ENCODE measurements at regions not wholly inside any gene's neighbourhood (a gene's known extent, or its start where the extent isn't known, plus 50 kb on each side); places are given as distances from the start of the nearest gene placed in this dataset.
"Not testable (repeated sequence)": the region's sequence is repeated elsewhere in the genome, so short reads cannot be mapped to it uniquely, and the experiment has no call there.

DNA sequence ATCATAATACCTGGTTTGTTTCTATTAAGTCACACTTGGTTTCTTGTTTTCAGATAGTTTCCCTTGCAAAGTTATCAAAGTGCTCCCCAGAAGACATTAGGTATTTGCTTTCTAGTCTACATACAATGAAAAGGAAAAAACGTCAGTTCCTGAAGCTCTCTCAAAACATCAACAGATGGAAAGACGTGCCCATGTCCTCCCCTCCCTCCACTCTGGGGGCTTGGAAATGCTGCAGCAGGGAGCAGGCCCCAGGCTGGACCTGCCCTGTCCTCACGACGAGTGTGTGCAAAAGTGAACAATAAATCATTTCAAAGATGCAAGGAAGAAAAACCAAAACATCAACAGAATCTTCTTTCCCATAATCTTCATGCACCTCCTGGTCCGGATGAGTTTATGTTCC lies 118.5 kb downstream of the USP22 start:
- no peaks in the 10 kb centered on the region for H3K4me1 Mint-ChIP-seq
- DNase-seq (no peak), ATAC-seq (no peak)
- peaks cover 2% of the 10 kb centered on the region for H3K36me3 Mint-ChIP-seq (ENCODE audit: low read depth)
- no peaks in the 10 kb centered on the region for H3K9me3 ChIP-seq (ENCODE audit: control insufficient read depth, low read length, poor library complexity, severe bottlenecking)
- no peak overlapping the region for H3K4me3 Mint-ChIP-seq
- peaks cover 45% of the 10 kb centered on the region for H3K27me3 Mint-ChIP-seq
- no peak overlapping the region for H3K27ac Mint-ChIP-seq

DNA sequence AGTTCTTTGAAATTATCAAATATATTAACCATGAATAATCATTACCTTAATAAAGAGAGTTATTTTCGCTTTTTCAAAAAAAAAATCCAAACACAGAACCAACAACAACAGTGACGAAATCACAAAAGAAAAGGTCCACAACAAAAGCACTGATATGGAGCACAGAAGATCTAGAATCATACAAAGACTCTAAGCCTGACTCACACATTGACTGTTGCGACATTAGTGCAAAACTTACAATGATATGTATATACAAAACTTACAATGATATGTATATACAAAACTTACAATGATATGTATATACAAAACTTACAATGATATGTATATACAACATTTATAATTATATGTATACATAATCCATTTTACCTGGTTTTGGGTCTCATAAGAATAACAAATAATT lies 117.7 kb downstream of the USP22 start:
- H3K9me3 ChIP-seq (ENCODE audit: control insufficient read depth, low read length, poor library complexity, severe bottlenecking): no peaks in the 10 kb centered on the region
- no peak overlapping the region for H3K27ac Mint-ChIP-seq
- no peak overlapping the region for H3K4me3 Mint-ChIP-seq
- H3K4me1 Mint-ChIP-seq: no peaks in the 10 kb centered on the region
- peaks cover 43% of the 10 kb centered on the region for H3K27me3 Mint-ChIP-seq
- no peak for DNase-seq
- H3K36me3 Mint-ChIP-seq (ENCODE audit: low read depth): peaks cover 4% of the 10 kb centered on the region
- no peak for ATAC-seq

DNA sequence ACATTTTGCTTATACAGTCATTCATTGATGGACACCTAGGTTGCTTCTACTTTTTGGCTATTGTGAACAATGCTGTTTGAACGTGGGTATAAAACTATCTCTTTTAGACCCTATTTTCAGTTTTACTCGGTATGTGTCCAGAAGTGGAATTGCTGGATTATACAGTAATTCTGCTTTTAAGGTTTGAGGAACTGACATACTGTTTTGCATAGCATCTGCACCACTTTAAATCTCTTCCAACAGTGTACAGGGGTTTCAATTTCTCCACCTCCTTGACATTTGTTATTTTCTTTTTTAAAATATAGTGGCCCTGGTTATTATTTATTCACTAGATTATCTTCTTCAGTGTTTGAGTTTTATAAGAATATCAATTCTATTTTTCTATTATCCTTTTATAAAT lies 116.9 kb downstream of the USP22 start:
- Mint-ChIP-seq H3K4me3 (no peak overlapping the region), H3K27me3 (peaks cover 37% of the 10 kb centered on the region), H3K27ac (no peak overlapping the region), H3K36me3 (ENCODE audit: low read depth) (peaks cover 4% of the 10 kb centered on the region), H3K4me1 (no peaks in the 10 kb centered on the region)
- no peak for ATAC-seq
- DNase-seq: no peak
- H3K9me3 ChIP-seq (ENCODE audit: control insufficient read depth, low read length, poor library complexity, severe bottlenecking): no peaks in the 10 kb centered on the region

DNA sequence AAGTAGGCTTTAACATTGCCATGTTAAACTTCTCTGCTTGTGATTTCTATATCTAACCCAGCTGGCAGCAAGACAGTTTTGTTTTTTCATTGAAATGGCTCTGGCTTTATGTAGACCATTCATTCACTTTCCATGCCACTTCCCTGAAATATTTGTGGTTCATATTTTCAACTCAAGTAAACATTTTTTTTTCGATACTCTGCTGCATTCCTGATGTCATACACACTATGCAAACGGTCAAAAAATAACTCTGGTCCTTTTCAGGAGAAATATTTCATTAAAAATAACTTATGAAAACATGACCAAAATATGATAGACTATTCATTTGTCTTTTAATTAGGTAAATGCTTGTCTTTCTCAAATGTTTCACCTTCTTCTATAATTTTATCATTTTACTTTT lies 116.3 kb downstream of the USP22 start:
- Mint-ChIP-seq H3K27me3 (peaks cover 37% of the 10 kb centered on the region), H3K4me3 (no peak overlapping the region), H3K27ac (no peak overlapping the region), H3K36me3 (ENCODE audit: low read depth) (peaks cover 4% of the 10 kb centered on the region), H3K4me1 (no peaks in the 10 kb centered on the region)
- H3K9me3 ChIP-seq (ENCODE audit: control insufficient read depth, low read length, poor library complexity, severe bottlenecking): no peaks in the 10 kb centered on the region
- DNase-seq (no peak), ATAC-seq (no peak)

DNA sequence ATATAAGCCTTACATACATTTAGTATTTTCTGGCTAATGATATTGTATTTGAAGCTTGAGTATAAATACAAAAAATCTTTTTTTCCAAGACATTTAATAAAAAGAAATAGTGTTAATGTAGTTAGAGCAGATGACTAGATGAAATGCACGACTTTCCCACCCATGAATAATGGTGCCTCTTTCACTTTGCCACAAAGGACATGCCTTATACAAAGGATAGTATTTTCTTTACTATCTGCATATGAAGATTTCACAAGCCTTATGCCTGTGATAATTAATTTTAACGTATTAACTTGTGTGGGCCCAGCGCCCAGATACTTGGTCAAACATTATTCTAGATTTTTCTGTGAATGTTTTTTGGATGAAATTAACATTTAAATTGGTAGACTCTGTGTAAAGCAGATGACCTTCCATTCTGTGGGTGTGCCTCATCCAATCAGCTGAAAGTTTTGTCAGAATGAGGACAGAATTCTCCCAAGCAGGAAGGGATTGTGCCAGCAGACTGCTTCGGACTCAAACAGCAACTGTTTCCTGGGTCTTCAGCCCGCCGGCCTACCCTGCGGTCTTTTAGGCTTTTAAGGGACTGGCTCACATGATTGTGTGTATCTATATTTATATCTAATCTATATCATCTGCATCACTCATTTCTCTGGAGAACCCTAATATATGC lies 115.4 kb downstream of the USP22 start:
- H3K4me1 Mint-ChIP-seq: no peaks in the 10 kb centered on the region
- no peak overlapping the region for H3K27ac Mint-ChIP-seq
- DNase-seq: no peak
- peaks cover 37% of the 10 kb centered on the region for H3K27me3 Mint-ChIP-seq
- peaks cover 4% of the 10 kb centered on the region for H3K36me3 Mint-ChIP-seq (ENCODE audit: low read depth)
- ATAC-seq: no peak
- H3K4me3 Mint-ChIP-seq: no peak overlapping the region
- H3K9me3 ChIP-seq (ENCODE audit: control insufficient read depth, low read length, poor library complexity, severe bottlenecking): no peaks in the 10 kb centered on the region

DNA sequence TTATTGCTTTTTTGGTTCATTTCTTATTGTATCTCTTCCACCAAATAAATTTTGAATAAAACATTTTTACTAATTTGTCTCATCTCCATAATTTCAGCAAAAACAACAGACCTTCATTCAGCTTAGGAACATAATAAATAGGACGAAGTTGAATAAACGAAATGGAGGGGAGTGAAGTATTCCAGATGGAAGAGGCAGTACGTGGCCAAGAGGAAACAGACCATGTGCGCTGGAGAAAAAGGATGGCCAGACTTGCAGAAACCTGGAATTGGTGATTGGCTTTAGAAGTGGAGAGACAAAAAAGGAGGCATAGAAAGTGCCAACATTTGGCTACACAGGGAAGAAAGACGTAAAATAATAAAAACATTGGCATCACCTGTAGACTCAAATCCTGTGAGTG lies 113.5 kb downstream of the USP22 start:
- H3K9me3 ChIP-seq (ENCODE audit: control insufficient read depth, low read length, poor library complexity, severe bottlenecking): no peaks in the 10 kb centered on the region
- Mint-ChIP-seq H3K27me3 (peaks cover 36% of the 10 kb centered on the region), H3K4me1 (no peaks in the 10 kb centered on the region), H3K4me3 (no peak overlapping the region), H3K27ac (no peak overlapping the region), H3K36me3 (ENCODE audit: low read depth) (peaks cover 4% of the 10 kb centered on the region)
- DNase-seq: no peak
- no peak for ATAC-seq

DNA sequence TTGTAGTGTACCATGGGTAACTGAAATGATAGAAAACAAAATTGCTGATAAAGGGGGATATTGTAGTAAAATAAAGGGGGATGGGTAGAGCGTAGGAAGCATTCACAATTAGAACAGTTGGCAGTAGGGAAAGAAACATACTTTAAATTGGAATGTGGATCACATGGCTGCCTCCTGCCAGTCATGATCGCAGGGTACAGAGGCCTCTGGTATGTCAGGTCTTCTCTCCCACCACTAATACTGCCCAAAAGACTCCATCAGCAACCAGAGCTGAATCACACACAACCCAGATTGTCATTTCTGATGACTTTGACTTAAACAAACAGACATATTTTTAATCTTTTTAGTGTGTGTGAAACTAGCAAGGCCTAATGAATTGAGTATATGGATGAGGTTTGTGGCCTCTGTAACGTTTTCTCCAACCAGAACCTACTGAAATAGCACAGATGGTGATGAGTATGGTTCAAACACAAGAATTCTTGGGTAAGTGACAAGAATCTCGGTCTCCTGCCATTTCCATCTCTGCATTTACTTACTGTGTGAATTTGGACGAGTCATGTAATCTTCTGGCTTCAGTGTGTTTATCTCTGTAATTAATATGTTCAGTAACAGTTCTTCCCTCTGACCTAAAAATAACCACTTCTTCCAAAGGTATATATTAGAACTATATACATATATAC lies 112.6 kb downstream of the USP22 start:
- no peaks in the 10 kb centered on the region for H3K4me1 Mint-ChIP-seq
- H3K27ac Mint-ChIP-seq: no peak overlapping the region
- peaks cover 4% of the 10 kb centered on the region for H3K36me3 Mint-ChIP-seq (ENCODE audit: low read depth)
- H3K4me3 Mint-ChIP-seq: no peak overlapping the region
- no peaks in the 10 kb centered on the region for H3K9me3 ChIP-seq (ENCODE audit: control insufficient read depth, low read length, poor library complexity, severe bottlenecking)
- ATAC-seq (no peak), DNase-seq (no peak)
- H3K27me3 Mint-ChIP-seq: peaks cover 35% of the 10 kb centered on the region

DNA sequence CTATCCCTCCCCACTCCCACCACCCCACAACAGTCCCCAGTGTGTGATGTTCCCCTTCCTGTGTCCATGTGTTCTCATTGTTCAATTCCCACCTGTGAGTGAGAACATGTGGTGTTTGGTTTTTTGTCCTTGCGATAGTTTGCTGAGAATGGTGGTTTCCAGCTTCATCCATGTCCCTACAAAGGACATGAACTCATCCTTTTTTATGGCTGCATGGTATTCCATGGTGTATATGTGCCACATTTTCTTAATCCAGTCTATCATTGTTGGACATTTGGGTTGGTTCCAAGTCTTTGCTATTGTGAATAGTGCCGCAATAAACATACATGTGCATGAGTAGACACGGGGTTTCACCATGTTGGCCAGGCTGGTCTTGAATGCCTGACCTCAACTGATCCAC lies 109.8 kb downstream of the USP22 start:
- not testable (repeated sequence) for DNase-seq; H3K4me1 Mint-ChIP-seq; ATAC-seq; H3K4me3 Mint-ChIP-seq; H3K36me3 Mint-ChIP-seq (ENCODE audit: low read depth); H3K27ac Mint-ChIP-seq; H3K9me3 ChIP-seq (ENCODE audit: control insufficient read depth, low read length, poor library complexity, severe bottlenecking)
- H3K27me3 Mint-ChIP-seq: peaks cover 37% of the 10 kb centered on the region

DNA sequence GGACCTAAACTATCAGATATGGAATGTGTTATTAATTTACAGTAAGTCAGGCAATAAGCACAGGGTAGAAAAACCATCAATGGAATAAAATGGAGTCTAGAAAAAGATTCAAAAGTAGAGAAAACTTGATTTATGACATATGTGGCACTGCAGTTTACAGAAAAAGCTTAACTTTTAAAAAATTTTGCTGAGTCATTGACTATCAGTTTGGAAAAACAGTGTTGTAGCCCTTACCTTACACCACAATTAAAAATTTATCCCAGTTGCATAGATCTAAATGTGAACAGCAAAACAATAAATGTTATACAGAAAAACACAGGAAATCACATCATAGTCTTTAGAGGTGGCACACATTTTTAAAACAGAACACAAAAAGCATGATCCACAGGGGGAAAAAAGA lies 108.5 kb downstream of the USP22 start:
- no peaks in the 10 kb centered on the region for H3K9me3 ChIP-seq (ENCODE audit: control insufficient read depth, low read length, poor library complexity, severe bottlenecking)
- no peak for DNase-seq
- ATAC-seq: no peak
- Mint-ChIP-seq H3K36me3 (ENCODE audit: low read depth) (peaks cover 2% of the 10 kb centered on the region), H3K27ac (no peak overlapping the region), H3K4me1 (no peaks in the 10 kb centered on the region), H3K4me3 (no peak overlapping the region), H3K27me3 (peaks cover 27% of the 10 kb centered on the region)

DNA sequence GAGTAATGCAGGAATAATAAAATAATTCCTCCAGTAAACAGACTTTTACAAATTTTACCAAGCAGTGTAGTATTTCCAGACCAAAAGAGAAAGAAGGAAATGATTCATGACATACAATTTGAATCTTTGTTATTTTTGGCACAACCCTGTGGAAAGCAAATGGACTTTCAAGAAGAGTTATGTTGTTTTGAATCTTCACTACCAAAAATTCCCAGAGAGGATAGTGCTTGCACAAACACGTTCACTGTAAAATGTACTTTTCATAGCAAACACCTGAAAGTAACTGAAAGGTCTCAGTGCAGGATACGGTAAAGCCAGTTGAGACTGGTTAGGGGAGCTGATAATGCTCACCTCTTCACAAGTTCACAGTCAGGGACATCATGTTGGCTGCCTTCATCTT lies 107.1 kb downstream of the USP22 start:
- ATAC-seq (no peak), DNase-seq (no peak)
- no peaks in the 10 kb centered on the region for H3K9me3 ChIP-seq (ENCODE audit: control insufficient read depth, low read length, poor library complexity, severe bottlenecking)
- Mint-ChIP-seq H3K4me1 (no peaks in the 10 kb centered on the region), H3K4me3 (no peak overlapping the region), H3K27ac (no peak overlapping the region), H3K27me3 (peaks cover 20% of the 10 kb centered on the region), H3K36me3 (ENCODE audit: low read depth) (no peaks in the 10 kb centered on the region)

DNA sequence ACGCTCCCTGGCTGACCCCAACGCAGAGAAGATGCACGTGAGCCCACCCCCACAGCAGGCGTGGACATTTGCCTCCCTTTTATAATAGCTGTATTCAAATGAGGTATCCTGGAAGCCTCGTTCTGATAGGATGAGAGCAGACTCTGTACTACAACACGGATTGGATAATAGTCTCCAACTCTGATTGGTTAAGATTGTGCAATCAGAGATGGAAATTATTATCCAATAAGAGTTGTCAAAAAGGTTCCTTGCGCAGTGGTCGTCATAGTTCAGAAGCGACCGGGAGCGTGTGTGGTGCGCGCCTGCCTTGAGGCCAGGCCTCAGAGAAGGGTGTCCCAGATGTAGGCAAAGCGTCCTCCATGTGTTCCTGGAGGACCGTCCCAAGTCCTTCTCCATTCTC lies 104.6 kb downstream of the USP22 start:
- DNase-seq: no peak
- H3K4me3 Mint-ChIP-seq: no peak overlapping the region

DNA sequence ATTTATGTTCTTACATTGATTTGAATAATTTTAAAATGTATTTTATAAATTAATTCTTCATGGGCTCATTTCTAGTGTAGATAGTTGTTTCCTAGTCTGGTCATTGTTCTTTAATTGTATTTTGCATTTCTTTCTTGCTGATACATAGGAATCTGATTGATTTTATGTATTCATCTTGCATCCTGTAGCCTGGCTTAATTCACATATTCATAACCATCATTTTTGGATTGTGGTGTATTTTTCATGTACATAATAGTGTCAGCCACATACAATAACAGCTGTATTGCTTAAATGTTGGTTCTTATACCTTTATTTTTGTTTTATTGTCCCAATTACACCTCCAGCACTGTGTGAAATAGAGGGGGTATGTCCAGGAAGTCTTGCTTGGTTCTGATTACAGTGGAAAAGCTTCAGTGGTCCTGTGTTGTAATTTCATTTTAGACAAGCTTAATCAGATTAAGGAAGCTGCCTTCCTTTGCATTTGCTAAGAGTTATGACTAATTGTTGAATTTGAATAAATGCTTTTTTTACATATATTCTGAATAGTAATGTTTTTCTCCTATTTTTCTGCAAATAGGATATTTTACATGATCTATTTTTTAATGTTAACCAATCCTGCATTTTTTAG lies 103.7 kb downstream of the USP22 start:
- Mint-ChIP-seq H3K36me3 (ENCODE audit: low read depth) (no peaks in the 10 kb centered on the region), H3K4me3 (no peak overlapping the region), H3K27ac (no peak overlapping the region), H3K4me1 (peaks cover 2% of the 10 kb centered on the region), H3K27me3 (peaks cover 29% of the 10 kb centered on the region)
- H3K9me3 ChIP-seq (ENCODE audit: control insufficient read depth, low read length, poor library complexity, severe bottlenecking): no peaks in the 10 kb centered on the region
- no peak for ATAC-seq
- DNase-seq: no peak

More for the DNA sequence above, 104.6 kb downstream of the USP22 start:
- no peaks in the 10 kb centered on the region for H3K9me3 ChIP-seq (ENCODE audit: control insufficient read depth, low read length, poor library complexity, severe bottlenecking)
- Mint-ChIP-seq H3K36me3 (ENCODE audit: low read depth) (no peaks in the 10 kb centered on the region), H3K27ac (no peak overlapping the region), H3K27me3 (peaks cover 29% of the 10 kb centered on the region), H3K4me1 (peaks cover 2% of the 10 kb centered on the region)
- no peak for ATAC-seq

DNA sequence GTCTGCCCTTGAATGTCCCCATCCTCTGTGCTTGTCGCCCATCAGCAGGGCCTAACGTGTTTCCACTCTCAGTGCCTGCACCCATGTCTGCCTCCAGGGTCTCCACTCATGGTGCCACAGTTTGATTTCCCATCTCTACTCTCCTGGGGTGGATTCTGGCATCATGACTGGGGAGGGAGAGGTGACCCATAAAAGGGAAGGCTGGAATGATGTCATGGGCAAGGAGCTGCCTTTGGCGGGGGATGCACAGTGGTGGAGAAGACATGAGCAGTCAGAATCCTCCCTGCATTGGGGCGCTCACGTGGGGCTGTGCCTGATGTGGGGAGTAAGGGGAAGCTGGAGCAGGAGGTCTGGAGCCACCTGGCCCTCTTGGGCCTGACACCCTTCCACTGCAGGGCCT lies 100.9 kb downstream of the USP22 start:
- no peak for DNase-seq
- H3K4me3 Mint-ChIP-seq: no peak overlapping the region
- H3K27me3 Mint-ChIP-seq: peaks cover 31% of the 10 kb centered on the region

More for the DNA sequence above, 100.9 kb downstream of the USP22 start:
- ATAC-seq: no peak
- H3K27ac Mint-ChIP-seq: no peak overlapping the region
- H3K9me3 ChIP-seq (ENCODE audit: control insufficient read depth, low read length, poor library complexity, severe bottlenecking): no peaks in the 10 kb centered on the region
- peaks cover 3% of the 10 kb centered on the region for H3K36me3 Mint-ChIP-seq (ENCODE audit: low read depth)
- peaks cover 2% of the 10 kb centered on the region for H3K4me1 Mint-ChIP-seq

Measured in T-helper 17 cell (primary cell).